Sciatic nerve (tissue), 2 donors: ENCODE measurements at regions not wholly inside any gene's neighbourhood (a gene's known extent, or its start where the extent isn't known, plus 50 kb on each side); places are given as distances from the start of the nearest gene placed in this dataset.
A peak's percentile ranks its signal among the peaks of the same experiment; 100 is the strongest.

Source experiments
- ATAC-seq: fragments of 200-7000 bp; cut with Tn5 transposase; one replicate; pipeline ENCODE4 v1.9.1; 2020; ENCODE audit warnings: mild to moderate bottlenecking, moderate library complexity
- DNase-seq: peaks from one replicate; pipeline ENCODE4 v3.0.0-alpha.2; 2020; ENCODE audit warnings: low spot score
- intact Hi-C: fragments of 100-400 bp; cut with DNase I; formaldehyde crosslinking; loops from one replicate; pipeline ENCODE4 v1.14.2; 2022
- donor health status: DM: no; HTN: no; CAD: no.
- donor health status: DM: no; HTN: no; CAD: no.

DNA sequence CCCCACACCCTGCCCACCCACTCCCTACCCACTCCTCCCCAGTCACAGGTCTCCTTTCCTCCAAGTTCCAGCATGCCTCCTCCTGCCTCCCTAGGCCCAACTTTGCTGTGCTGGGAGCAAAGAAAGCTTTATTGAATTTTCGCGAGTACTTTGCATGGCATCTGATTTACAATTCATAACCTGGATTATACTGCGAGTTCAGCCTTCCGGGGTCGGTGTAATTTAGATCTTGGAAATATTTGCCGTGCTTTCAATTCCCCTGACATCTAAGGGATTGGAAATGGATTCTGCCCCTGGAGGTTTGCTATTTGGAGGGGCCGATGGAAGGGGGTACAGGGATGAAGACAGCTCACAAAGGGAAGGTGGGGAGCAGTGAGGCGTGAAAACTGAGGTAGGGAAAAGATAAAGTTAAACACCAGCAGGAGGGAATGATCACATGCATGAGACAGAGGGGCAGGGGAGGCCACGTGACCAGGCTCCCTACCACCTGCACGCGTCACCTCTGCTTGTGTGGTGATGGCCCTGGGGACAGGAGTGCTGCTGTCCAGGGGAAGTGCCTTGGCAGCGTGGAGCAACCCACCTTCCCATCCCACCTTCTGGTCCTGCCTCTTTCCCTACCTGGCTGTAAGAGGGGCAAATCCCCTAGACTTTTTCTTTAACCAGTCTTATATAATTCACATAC, 132.3 kb upstream of the RPL38 start:
- ATAC-seq (no peak), DNase-seq (no peak)
- intact Hi-C loops, result no loop called here

DNA sequence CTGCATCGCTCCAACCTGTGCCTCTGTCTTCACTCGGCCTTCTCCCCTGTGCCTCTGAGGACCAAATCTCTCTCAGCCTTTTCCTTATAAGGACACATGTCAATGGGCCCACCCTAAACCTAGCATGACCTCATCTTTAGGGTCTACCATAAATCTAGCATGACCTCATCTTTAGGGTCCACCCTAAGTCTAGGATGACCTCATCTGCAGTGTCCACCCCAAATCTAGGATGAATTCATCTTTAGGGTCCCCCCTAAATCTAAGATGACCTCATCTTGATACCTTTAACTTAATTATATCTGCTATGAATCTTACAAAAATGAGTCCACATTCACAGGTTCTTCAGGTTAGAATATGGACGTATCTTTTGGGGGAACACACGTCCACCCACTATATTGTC, 131.1 kb upstream of the RPL38 start:
- no peak for DNase-seq
- no peak for ATAC-seq
- intact Hi-C loops, result no loop called here

DNA sequence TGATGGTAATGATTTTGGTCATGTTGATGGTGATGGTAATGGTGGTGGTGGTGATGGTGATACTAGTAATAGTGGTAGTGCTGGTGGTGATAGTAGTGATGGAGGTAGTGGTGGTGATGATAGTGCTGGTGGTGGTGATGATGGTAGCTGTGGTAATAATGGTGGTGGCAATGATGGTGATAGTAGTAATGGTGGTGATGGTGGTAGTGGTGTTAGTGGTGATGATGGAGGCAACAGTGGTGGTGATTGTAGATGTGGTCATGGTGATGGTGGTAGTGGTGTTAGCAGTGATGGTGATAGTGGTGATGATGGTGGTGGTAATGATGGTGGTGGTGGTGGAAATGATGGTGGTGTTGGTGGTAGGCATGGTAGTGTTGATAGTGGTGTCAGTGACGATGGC, 127.0 kb upstream of the RPL38 start:
- DNase-seq (no peak), ATAC-seq (no peak)
- intact Hi-C loops, result no loop called here

DNA sequence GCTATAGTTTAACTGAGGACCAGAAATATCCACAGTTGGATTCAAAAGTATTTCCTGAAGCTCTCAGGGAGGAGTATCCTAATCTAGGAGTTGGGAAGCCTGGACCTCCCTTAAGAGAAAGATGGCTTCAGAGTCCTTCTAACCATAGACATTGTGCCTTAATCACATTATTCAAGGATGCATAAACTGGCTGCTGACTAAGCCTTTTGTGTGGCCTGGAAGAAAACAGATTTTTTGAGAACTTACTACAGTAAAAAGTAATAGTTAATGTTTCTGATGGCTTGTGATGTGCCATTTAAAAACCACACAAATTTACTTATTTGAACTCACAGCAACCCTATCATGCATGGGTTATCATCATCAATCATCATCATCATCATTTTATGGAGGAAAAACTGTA, 126.2 kb upstream of the RPL38 start:
- ATAC-seq (no peak), DNase-seq (no peak)
- intact Hi-C loops, result no loop called here

DNA sequence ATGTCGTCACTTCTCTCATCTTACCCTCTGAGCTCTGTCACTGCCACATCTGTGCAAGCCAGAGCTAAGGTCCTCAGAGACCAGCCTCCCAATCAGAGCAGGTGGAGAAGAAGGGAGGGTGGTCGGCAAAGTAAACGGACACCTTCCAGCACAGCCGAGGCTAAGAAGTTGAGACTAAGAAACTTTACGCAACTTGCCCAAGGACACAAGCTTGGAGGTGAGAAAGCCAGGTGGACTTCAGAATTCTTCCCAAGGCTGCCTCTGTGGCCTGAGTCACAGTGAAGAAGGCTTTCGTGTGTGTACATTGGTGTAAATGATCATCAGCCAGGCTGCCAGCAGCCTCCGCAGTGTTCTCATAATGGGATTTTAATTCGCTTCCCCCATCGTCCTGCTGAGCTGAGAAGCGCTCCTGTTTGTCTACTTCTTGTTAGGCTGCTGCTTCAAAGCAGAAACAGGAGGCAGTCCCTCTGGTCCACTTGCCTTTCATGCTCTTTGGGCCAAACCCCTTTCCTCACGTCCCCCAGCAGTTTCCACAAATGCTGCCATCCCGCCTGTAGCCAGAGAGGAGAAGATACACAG, 125.0 kb upstream of the RPL38 start:
- ATAC-seq (no peak), DNase-seq (no peak)
- intact Hi-C loops, result no loop called here

DNA sequence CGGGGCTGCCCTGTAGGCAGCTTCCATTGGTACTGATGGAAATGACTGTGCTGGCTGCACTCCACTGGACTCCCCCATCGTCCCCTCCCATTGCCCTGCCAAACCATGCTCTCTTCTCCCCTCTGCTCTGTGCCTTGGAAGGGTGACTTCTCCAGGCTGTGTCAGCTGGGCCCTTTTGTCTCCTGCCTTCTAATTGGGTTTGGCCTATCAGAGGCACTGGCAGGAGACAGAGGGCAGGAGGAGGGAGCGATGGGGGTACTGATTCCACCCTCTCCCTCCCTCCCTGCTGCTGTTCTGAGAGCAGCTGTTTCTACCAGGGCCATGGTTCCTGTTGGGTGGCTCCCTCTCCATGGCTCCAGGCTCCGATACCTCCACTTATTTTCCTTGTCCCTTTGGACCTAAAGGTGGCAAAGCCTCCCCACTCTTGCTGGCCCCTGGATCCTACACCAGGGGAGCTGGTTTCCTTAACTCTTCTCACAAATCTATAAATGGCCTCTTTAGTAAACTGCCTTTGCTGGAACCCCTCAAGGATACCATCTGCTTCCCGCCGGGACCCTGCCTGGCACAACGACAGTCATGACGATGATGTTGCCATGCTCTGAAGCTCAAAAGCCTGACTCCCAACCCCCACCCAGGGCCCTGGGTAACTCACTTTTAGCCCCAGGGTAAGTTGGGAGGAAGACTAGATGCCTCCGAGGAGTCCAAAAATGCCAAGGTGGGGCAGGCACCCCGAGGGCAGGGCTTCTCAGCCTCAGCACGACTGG, 123.8 kb upstream of the RPL38 start:
- intact Hi-C loops, result no loop called here
- DNase-seq (no peak), ATAC-seq (no peak)

DNA sequence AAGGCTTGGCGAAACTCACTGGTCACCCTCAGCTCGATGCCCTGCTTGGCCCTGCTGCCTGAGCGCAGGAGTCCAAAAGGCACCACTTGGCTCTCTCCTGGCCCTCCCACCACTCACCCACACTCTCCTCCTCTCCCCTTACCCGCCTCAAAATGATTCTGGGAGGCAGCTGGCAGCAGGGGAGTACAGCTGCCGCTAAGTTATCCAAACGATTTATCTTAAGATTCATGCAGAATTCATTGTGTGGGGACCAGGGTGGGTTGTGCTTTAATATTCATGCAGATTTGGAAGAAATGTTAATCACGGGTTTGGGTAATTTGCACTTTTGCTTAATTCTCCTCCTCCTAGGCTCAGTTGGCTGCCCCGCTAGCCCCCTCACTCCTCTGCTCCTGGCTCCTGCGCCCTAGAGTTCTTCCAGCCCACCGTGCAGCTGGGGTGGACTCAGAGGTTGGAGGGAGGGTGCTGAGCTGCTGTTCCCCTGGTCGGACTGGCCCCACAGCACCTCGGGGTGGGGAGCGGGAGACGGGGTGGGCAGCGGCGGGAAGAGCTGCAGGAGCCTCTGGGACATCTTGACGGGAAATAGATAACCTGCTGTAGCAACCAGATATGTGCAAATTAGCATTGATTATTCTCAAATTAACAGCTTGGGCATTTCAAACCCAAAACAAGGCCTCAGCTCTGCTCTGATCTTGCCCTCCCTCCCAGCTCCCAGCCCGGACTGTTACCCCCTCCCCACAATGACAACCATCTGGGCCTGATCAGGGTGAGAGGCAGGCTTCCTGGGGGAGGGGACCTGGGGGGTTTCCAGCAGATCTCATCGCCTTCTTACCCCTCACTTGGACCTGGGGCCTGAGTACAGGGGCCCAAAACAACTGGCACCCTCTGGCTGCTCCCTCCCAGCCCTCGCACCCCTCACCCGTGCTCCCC, 122.6 kb upstream of the RPL38 start:
- intact Hi-C loops, result no loop called here
- ATAC-seq (no peak), DNase-seq (no peak)

DNA sequence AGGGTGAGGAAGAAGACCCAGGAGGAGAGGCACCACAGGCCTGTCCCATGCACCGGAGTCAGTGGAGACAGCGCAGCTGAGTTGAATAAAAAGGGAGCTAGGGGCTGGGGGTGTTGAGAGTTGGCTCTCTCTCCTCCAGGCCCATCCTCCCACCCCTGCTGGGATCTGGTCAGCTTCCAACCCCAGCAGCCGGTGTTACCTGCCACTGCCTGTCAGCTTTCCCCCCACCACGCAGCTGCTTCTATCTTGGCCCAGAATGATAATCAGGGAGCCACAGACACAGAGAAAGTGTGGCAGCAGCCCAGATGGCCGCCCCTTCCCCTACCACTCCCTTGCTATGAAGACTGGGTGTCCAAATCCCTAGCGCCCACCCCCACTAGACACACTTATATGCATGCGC, 120.6 kb upstream of the RPL38 start:
- no peak for DNase-seq
- intact Hi-C loops, result no loop called here
- ATAC-seq, result no peak

DNA sequence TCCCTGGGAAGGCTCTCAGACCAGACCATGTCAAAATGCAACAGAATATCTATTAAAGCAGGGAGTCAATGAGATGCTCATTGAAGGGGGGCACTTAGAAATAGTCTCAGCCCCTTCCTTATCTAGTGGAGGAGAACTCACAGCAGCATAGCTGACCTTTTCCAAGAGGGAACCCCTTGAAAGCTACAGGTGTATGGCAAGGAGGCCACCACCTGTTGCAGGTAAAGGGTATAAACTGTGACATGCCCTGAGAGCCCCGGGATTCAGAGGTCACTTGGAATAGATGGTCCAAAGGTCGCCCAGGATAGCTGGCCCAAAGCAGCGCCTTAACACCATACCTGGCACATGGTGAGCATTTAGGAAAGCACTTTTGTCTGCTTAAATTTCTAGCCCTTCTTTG, 120.2 kb upstream of the RPL38 start:
- intact Hi-C loops, result no loop called here
- DNase-seq (no peak), ATAC-seq (no peak)

DNA sequence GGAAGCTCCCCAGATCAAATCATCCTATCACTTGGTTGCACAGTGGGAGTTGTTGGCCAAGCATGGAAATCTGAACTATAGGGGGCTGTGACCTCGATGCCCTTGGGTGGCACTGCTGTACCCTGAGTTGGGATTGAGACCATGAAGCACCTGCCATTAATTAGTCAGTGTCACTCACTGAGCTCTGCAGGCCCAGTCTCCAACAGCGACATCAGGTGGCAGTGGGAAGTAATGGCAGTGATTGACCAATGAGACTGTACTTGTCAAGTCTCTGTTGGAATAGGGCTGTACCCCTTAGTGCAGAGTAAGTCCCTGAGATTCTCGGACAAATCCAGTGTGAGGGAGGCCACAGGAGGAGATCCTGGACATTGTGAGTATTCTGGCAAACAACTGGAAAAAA, 118.0 kb upstream of the RPL38 start:
- intact Hi-C loops, result no loop called here
- no peak for DNase-seq
- ATAC-seq, result no peak

DNA sequence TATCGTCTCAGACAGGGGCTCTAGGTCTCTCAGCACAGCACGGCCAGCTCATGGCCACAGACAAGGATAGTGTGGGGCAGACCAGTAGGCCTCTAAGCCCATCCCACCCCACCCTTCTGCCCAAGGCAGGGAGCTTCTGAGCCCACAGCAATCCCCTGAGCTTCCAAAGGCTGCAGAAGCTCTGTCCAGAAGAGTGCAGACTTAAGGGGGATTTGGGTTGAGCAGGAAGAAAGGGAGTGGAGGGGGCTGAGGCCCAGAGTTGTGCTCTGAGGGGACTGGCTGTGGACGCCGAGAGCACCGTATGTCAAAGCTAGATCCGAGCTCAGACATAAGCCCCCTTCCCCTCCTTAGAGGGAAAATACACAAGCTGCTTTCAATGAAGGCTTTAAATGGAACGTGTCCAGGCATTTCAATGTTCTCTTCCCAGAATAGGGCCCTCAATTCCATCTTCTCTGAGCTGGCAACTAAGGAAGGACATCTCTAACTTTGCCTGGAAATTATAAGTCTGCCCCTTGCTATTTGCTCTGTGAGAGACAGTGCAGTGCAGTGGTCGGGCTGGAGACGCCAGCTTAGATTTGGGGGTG, 116.4 kb upstream of the RPL38 start:
- intact Hi-C loops, result no loop called here
- DNase-seq, result no peak
- ATAC-seq, result no peak

DNA sequence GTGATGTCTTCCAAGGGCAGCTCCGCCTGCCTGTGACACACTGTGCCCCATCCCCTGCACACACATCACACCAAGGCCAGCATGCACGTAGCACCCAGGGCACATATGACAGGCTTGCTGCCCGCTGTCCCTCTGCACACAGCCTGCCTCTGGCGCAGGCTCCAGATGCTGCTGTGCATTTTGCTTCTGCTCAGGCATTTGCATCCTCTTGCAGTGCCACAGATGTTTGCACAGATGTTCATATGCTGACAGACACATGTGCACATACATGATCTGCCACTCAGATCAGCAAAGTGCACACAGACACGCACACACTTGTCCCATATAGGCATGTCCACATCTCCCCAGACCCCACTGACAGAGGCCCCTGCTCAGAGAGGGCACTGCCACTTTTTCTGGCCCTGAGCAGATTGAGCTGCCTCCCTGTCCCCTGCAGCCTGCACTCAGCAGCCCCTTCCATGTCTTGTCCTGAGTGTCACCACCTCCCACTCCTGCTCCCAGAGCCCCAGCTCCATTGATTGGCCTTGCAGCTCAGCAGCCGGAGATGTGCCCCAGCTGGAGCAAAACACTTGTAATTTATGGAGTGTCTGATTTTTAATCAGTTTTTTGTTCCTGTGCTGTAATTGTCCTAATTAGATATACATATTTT, 115.1 kb upstream of the RPL38 start:
- DNase-seq (no peak), ATAC-seq (no peak)
- intact Hi-C loops, result no loop called here

DNA sequence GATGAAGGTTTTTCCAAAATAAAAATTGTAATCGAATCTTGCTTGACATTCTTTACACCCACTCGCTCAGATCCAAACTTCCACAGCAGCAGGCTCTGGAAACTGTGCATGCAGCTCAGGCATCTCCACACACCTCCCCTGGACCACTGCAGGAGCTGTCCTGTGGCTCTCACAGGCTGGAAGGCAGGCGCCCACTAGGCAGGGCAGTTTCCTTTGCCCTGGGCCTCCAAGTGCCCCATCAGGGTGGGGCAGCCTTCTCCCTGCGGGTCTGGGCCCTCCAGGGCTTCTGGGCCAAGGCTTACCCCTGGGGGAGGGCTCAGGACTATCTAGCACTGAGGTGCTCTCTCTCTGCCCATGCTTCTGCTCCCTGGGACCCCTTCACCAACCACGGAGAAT, 114.5 kb upstream of the RPL38 start:
- DNase-seq (no peak), ATAC-seq (no peak)
- intact Hi-C loops, result no loop called here

DNA sequence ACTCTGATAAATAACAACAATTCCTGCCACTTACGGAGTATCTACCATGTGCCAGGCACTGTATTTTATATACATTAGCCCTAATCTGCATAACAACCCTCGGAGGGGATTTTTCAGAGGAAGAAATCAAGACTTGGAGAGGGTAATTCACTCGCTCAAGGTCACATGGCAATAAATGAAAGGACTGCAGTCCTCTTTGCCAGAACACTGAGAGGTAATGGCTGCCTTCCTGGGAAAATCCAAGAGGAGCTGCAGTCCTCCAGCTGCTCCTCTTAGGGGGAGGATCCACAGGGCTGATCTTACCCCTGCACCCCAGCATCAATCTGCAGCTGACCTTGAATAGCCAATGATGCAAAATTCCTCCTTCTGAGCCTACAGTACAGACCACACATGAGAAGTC, 114.1 kb upstream of the RPL38 start:
- intact Hi-C loops, result no loop called here

DNA sequence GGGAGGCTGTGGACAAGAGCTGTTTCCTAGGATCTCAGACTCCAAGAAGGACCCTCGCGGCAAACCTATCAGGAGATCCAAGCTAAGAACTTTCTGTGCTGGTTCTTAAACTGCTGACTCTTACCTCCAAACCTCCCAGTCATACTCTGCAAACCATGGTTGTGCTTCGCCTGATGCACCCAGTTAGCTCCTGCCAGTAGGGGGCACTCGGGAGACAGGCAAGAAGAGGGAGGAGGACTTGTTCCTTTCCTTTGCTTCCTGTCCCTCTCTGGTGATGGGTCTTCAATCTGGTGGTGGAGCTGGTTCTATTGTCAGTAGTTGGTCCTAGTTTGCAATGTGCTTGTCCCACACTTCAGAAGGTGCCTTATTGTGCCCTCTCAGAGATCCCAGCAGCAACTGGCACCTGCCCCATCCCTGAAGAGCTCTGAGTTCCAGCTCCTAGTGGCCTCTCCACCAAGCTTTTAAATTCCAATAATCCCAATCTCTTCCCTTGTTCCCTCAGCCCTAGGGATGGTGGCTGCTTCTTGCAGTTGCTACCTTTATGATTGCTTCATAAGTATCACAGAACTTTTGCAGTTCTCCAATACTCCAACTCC, 113.5 kb upstream of the RPL38 start:
- DNase-seq (peak; percentile 68), ATAC-seq (no peak)
- intact Hi-C loops, result no loop called here

More for the DNA sequence above, 114.1 kb upstream of the RPL38 start:
- ATAC-seq (no peak), DNase-seq (no peak)

DNA sequence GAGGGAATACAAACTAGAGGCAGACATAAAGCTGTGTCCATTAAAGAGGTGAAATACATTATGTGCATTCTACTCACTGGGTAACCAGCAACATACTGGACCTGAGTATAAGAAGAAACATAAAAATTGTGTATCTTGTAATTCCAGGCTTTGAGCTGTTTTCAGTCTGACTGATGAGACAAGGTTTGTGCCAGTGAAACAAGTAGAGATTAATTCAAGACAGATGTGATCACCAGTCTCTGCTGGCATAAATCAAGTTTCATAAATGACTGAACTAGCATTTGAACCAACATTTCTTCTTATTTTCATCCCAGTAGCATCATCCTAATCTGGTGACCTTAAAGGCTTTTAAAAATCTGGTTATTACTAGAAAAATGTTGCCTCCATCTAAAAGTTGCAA, 108.8 kb upstream of the RPL38 start:
- intact Hi-C loops, result no loop called here
- ATAC-seq, result no peak

DNA sequence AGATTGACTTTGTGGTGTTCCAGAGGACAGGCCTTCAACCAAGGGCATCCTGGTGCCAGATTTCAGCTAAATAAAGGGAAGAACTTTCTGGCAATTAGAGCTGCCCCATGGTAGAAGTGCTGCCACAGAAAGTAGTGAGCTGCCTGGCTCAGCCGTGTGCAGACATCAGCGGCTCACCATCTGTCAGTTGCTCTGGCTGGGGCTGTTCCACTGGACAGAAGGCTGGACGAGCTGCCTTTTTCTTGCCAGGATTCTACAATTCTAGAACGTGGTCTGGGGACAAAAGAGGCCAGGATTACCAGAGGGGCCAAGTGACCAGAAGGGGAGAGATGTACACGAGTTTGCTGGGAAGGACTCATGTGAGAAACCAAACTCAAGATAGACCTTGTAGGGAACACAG, 107.0 kb upstream of the RPL38 start:
- intact Hi-C loops, result no loop called here
- DNase-seq (no peak), ATAC-seq (no peak)

More for the DNA sequence above, 108.8 kb upstream of the RPL38 start:
- DNase-seq, result no peak

DNA sequence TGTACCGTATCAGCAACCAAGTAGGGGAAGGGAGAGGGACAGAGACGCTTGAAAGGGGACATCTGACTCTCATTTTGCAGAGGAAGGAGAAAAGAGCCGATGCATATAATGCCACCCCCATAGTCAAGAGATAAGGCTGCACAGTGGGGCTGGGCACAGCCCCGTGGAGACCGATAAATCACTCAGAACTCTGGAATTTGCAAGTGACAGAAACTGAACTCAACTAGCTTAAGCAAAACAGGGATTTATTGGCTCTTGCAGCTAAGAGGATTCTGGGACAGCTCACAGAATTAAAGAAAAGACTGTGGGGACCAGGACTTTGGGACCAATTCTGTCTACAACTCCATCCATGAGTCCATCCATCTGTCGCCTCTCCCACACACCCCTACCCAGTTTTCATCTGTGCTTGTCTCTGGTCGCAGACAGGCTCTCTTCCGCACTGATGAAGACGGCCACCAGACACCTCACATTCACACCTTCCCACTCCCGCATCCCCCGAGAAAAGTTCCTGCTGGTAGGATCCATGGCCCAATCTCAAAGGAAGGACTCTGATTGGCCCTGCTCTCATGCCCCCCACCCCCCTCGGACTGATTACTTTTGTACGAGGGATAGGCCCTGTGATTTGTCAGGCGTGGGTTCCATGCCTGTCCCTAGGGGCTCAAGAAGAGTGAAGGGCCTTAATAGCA, 105.9 kb upstream of the RPL38 start:
- no peak for DNase-seq
- intact Hi-C loops, result no loop called here
- no peak for ATAC-seq
